ENCODE measurements at regions not wholly inside any gene's neighbourhood (a gene's known extent, or its start where the extent isn't known, plus 50 kb on each side); places are given as distances from the start of the nearest gene placed in this dataset.

DNA sequence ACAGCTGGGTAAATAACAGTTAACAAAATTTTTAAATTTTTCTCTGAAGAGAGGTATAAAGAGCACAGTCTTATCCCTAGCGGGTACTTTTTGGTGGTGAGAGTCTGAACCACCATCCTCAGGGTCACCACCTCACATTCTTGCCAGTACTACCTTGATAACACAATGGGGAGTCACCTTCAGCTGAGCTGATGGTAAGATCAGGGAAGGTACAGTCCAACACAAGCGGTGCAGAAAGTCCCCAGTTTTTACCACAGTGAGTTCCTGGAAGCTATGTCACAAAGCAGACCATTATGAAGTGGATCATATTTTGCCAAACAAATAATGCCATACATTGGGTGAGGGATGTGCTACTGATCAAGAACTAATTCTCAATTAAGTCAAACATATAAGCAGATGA, 176.9 kb downstream of the FASLG start:
- Histone ChIP-seq H3K9me3 (ENCODE audit: control insufficient read depth, low read depth, low read length) (no peaks in the 10 kb centered on the region), H3K27ac (ENCODE audit: control insufficient read depth, insufficient read depth, low read length) (no peak overlapping the region), H3K79me2 (ENCODE audit: control insufficient read depth, insufficient read depth, low read length) (no peaks in the 10 kb centered on the region), H3K4me2 (ENCODE audit: control insufficient read depth, extremely low read depth, insufficient read depth, low read depth, low read length) (no peak overlapping the region), H3K36me3 (ENCODE audit: control insufficient read depth in 2 of 2, extremely low read depth in 1 of 2, insufficient read depth in 2 of 2, low read length in 2 of 2) (no peaks in the 10 kb centered on the region), H3K9ac (ENCODE audit: control insufficient read depth, extremely low read depth, insufficient read depth, low read length) (no peak overlapping the region), H4K20me1 (ENCODE audit: control insufficient read depth, extremely low read depth, insufficient read depth, low read length) (no peaks in the 10 kb centered on the region), H2AFZ (ENCODE audit: control insufficient read depth, low read length) (no peak overlapping the region), H3K4me1 (ENCODE audit: control insufficient read depth, extremely low read depth, insufficient read depth, low read length) (peaks cover 22% of the 10 kb centered on the region), H3K9me1 (ENCODE audit: control insufficient read depth, extremely low read depth, insufficient read depth, low read length) (no peaks in the 10 kb centered on the region), H3K4me3 (ENCODE audit: control insufficient read depth in 2 of 3, extremely low read depth in 1 of 3, insufficient read depth in 2 of 3, low read depth in 1 of 3, low read length in 3 of 3) (no peak overlapping the region), H3K27me3 (ENCODE audit: control insufficient read depth, extremely low read depth, insufficient read depth, low read length) (no peaks in the 10 kb centered on the region)
- DNase-seq (ENCODE audit: low read depth, low spot score): no peak
- dilution Hi-C loops (cut with MboI; ENCODE audit: extremely low pct_ligation_motif_present, low sequenced_read_pairs): no loop called here
- no peak for TF ChIP-seq EZH2 (IDR thresholded peaks at IDR 0.05; ENCODE audit: low read length)
- TF ChIP-seq, protein P1, sequence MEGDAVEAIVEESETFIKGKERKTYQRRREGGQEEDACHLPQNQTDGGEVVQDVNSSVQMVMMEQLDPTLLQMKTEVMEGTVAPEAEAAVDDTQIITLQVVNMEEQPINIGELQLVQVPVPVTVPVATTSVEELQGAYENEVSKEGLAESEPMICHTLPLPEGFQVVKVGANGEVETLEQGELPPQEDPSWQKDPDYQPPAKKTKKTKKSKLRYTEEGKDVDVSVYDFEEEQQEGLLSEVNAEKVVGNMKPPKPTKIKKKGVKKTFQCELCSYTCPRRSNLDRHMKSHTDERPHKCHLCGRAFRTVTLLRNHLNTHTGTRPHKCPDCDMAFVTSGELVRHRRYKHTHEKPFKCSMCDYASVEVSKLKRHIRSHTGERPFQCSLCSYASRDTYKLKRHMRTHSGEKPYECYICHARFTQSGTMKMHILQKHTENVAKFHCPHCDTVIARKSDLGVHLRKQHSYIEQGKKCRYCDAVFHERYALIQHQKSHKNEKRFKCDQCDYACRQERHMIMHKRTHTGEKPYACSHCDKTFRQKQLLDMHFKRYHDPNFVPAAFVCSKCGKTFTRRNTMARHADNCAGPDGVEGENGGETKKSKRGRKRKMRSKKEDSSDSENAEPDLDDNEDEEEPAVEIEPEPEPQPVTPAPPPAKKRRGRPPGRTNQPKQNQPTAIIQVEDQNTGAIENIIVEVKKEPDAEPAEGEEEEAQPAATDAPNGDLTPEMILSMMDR (optimal IDR thresholded peaks at IDR 0.05 in 1 of 3, IDR thresholded peaks at IDR 0.05 in 1 of 3, conservative IDR thresholded peaks at IDR 0.05 in 1 of 3; ENCODE audit: extremely low read depth in 1 of 3, insufficient read depth in 2 of 3, low read length in 3 of 3): no peak
- no peak for FAIRE-seq

DNA sequence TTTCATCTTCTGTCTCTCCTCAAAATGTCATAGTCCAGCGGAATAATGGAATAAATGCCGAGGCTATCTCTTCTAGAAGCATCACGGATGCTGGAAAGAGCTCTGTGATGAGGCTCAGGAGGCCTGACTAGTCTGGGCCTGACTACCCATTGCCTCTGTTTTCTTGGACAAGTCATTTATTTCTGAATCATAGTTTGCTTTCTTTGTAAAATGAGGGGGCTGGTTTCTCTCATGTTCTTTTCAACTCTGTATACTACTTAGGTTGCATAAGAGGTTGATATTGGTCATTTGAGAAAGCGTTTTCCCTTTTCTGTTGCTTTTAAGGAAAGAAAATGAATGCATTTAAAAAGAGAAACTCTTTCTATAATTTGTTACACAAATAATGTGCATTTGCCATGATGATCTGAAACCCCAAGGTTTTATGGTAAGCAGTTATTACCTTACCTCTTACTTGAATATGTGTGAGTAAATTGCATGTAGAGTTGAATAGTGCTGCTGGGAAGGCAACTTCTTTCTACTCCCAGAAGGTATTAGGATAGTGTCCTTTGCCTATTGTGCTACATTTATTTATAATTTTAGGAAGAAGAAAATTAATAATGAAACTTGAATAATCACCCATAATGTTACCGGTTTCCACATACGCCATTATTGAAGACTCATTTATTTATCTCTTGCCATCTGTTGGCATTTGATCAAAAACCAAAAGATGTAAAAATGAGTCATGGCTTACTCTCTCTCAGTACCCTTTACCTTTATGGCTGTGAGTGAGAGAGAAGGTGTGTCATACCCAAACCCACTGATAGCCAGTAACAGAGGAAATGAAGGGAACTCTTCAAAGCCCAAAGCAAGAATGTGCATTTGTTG, 179.1 kb downstream of the FASLG start:
- dilution Hi-C loops (cut with MboI; ENCODE audit: extremely low pct_ligation_motif_present, low sequenced_read_pairs): no loop called here
- no peaks in the 10 kb centered on the region for H3K79me2 ChIP-seq (ENCODE audit: control insufficient read depth, insufficient read depth, low read length)
- no peaks in the 10 kb centered on the region for H3K9me3 ChIP-seq (ENCODE audit: control insufficient read depth, low read depth, low read length)
- H3K4me1 ChIP-seq (ENCODE audit: control insufficient read depth, extremely low read depth, insufficient read depth, low read length): peaks cover 22% of the 10 kb centered on the region
- no peaks in the 10 kb centered on the region for H3K27me3 ChIP-seq (ENCODE audit: control insufficient read depth, extremely low read depth, insufficient read depth, low read length)
- H3K4me3 ChIP-seq (ENCODE audit: control insufficient read depth in 2 of 3, extremely low read depth in 1 of 3, insufficient read depth in 2 of 3, low read depth in 1 of 3, low read length in 3 of 3): peak overlapping the region in 2 of 3 experiments; percentile 20 to 22
- DNase-seq (ENCODE audit: low read depth, low spot score) (peak; percentile 78), FAIRE-seq (peak; percentile 80)
- no peaks in the 10 kb centered on the region for H3K9me1 ChIP-seq (ENCODE audit: control insufficient read depth, extremely low read depth, insufficient read depth, low read length)
- H3K9ac ChIP-seq (ENCODE audit: control insufficient read depth, extremely low read depth, insufficient read depth, low read length): peak overlapping the region; percentile 31
- TF ChIP-seq, protein P1 (optimal IDR thresholded peaks at IDR 0.05 in 1 of 3, IDR thresholded peaks at IDR 0.05 in 1 of 3, conservative IDR thresholded peaks at IDR 0.05 in 1 of 3; ENCODE audit: extremely low read depth in 1 of 3, insufficient read depth in 2 of 3, low read length in 3 of 3): no peak
- no peak for TF ChIP-seq EZH2 (IDR thresholded peaks at IDR 0.05; ENCODE audit: low read length)
- H4K20me1 ChIP-seq (ENCODE audit: control insufficient read depth, extremely low read depth, insufficient read depth, low read length): no peaks in the 10 kb centered on the region
- H3K36me3 ChIP-seq (ENCODE audit: control insufficient read depth in 2 of 2, extremely low read depth in 1 of 2, insufficient read depth in 2 of 2, low read length in 2 of 2): no peaks in the 10 kb centered on the region
- peak overlapping the region; percentile 75 for H3K4me2 ChIP-seq (ENCODE audit: control insufficient read depth, extremely low read depth, insufficient read depth, low read depth, low read length)
- no peak overlapping the region for H2AFZ ChIP-seq (ENCODE audit: control insufficient read depth, low read length)
- peak overlapping the region; percentile 87 for H3K27ac ChIP-seq (ENCODE audit: control insufficient read depth, insufficient read depth, low read length)
